OCI-LY7 (cell line): ENCODE measurements at regions not wholly inside any gene's neighbourhood (a gene's known extent, or its start where the extent isn't known, plus 50 kb on each side); places are given as distances from the start of the nearest gene placed in this dataset.

ENCODE experiments used
- BruUV-seq: library from RNA; stranded (reverse); fragments of 400-500 nt; replicated peaks from 2 replicates; lab custom pipeline; 2021; lab: Mats Ljungman, UMichigan
- CTCF ChIA-PET: fragments of 300-600 bp; sonication (Branson Sonifier 250); formaldehyde crosslinking; loops from one replicate; lab custom pipeline; 2022; ENCODE audit warnings: antibody characterized with exemption; ENCODE audit not compliant: unreplicated experiment; lab: Charles Lee
- POLR2A ChIA-PET: fragments of 300-600 bp; sonication (Branson Sonifier 250); formaldehyde crosslinking; loops from one replicate; lab custom pipeline; 2022; ENCODE audit warnings: antibody characterized with exemption; lab: Charles Lee
- DNase-seq: peaks from one replicate; pipeline ENCODE4 v3.0.0-alpha.2; 2015; ENCODE audit warnings: low spot score
- H2AFZ ChIP-seq: fragments of 200-600 bp; sonication (generic), shearing (Covaris generic); 2 replicates; pipeline ENCODE4 v1.6.1; 2014; ENCODE audit warnings: mild to moderate bottlenecking, antibody characterized with exemption, low read length, moderate library complexity
- H3K27ac ChIP-seq: fragments of 200-600 bp; sonication (generic); 2 replicates; pipeline ENCODE4 v1.5.1; 2014; ENCODE audit warnings: mixed run types, low read depth, mild to moderate bottlenecking, moderate library complexity, low read length, inconsistent platforms; ENCODE audit not compliant: poor library complexity, severe bottlenecking
- H3K36me3 ChIP-seq: fragments of 200-600 bp; sonication (generic); 2 replicates; pipeline ENCODE4 v1.6.1; 2014; ENCODE audit warnings: mild to moderate bottlenecking, antibody characterized with exemption, low read length, moderate library complexity, mixed read lengths; ENCODE audit not compliant: insufficient read depth
- H3K4me1 ChIP-seq: fragments of 200-600 bp; sonication (generic); 2 replicates; pipeline ENCODE4 v1.5.1; 2014; ENCODE audit warnings: mild to moderate bottlenecking, low read length; ENCODE audit not compliant: insufficient read depth, poor library complexity, severe bottlenecking
- H3K4me2 ChIP-seq: fragments of 200-600 bp; sonication (generic); 2 replicates; pipeline ENCODE4 v1.6.1; 2014; ENCODE audit warnings: mild to moderate bottlenecking, low read length
- H3K4me3 ChIP-seq: fragments of 200-600 bp; sonication (generic); 2 replicates; pipeline ENCODE4 v1.5.1; 2014; ENCODE audit warnings: mild to moderate bottlenecking, low read depth, low read length; ENCODE audit not compliant: poor library complexity, severe bottlenecking
- H3K79me2 ChIP-seq: fragments of 200-600 bp; sonication (generic); 2 replicates; pipeline ENCODE4 v1.6.1; 2016; ENCODE audit warnings: low read depth, mild to moderate bottlenecking, low read length, moderate library complexity, mixed read lengths; ENCODE audit not compliant: insufficient read depth
- H3K9me2 ChIP-seq: fragments of 200-600 bp; sonication (generic); 2 replicates; pipeline ENCODE4 v1.6.1; 2016; ENCODE audit warnings: mild to moderate bottlenecking, low read length, mixed read lengths; ENCODE audit not compliant: insufficient read depth
- H3K9me3 ChIP-seq: fragments of 200-600 bp; sonication (generic); 2 replicates; pipeline ENCODE4 v1.6.1; 2014; ENCODE audit warnings: mild to moderate bottlenecking, mixed run types, low read length, mixed read lengths
- H4K20me1 ChIP-seq: fragments of 200-600 bp; sonication (generic); 2 replicates; pipeline ENCODE4 v1.6.1; 2014; ENCODE audit warnings: mild to moderate bottlenecking, antibody characterized with exemption, low read length, moderate library complexity, mixed read lengths; ENCODE audit not compliant: insufficient read depth
- EZH2phosphoT487 ChIP-seq: fragments of 200-600 bp; sonication (generic); IDR thresholded peaks from 2 replicates; pipeline ENCODE4 v1.6.1; 2018; ENCODE audit warnings: low read depth, borderline replicate concordance, mild to moderate bottlenecking, mixed run types, antibody characterized with exemption, low read length, moderate library complexity, mixed read lengths
- intact Hi-C: fragments of 100-400 bp; cut with micrococcal nuclease; formaldehyde crosslinking; loops from one replicate; pipeline ENCODE4 v1.10.0; 2022; ENCODE audit not compliant: unreplicated experiment
- TF ChIP-seq, protein P1 (sequence below): fragments of 200-600 bp; sonication (generic); conservative IDR thresholded peaks from 2 replicates; pipeline ENCODE4 v1.5.1; 2014; ENCODE audit warnings: mild to moderate bottlenecking, antibody characterized with exemption, low read length, moderate library complexity, mixed read lengths

DNA sequence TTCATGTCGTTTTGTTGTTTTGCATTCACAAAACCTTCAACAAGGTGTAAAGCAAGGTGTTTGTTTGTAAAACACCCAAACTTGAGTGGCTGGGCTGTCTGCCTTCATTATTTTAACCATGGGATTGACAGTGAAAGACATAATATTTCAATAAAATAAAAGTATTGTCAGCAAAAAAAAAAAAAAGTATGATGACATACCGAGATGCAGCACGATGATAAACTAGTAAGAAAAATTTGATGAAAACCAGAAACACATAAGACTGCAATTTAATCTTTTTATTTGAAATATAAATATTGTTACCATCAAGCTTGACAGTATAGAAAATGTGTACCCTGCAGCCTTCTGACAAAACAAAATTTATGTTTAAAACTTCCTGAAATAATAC is 419.3 kb upstream of the DYNLRB2 start:
- no TSS peak for BruUV-seq
- Histone ChIP-seq H3K9me3 (no peaks in the 10 kb centered on the region), H3K79me2 (no peaks in the 10 kb centered on the region), H3K36me3 (no peaks in the 10 kb centered on the region), H3K4me3 (no peak overlapping the region), H3K9me2 (no peaks in the 10 kb centered on the region), H3K4me2 (no peak overlapping the region), H3K4me1 (no peaks in the 10 kb centered on the region), H2AFZ (no peak overlapping the region), H3K27ac (no peak overlapping the region), H4K20me1 (no peaks in the 10 kb centered on the region)
- TF ChIP-seq, protein P1, sequence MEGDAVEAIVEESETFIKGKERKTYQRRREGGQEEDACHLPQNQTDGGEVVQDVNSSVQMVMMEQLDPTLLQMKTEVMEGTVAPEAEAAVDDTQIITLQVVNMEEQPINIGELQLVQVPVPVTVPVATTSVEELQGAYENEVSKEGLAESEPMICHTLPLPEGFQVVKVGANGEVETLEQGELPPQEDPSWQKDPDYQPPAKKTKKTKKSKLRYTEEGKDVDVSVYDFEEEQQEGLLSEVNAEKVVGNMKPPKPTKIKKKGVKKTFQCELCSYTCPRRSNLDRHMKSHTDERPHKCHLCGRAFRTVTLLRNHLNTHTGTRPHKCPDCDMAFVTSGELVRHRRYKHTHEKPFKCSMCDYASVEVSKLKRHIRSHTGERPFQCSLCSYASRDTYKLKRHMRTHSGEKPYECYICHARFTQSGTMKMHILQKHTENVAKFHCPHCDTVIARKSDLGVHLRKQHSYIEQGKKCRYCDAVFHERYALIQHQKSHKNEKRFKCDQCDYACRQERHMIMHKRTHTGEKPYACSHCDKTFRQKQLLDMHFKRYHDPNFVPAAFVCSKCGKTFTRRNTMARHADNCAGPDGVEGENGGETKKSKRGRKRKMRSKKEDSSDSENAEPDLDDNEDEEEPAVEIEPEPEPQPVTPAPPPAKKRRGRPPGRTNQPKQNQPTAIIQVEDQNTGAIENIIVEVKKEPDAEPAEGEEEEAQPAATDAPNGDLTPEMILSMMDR, result no peak
- no peak for TF ChIP-seq EZH2phosphoT487
- intact Hi-C loops, result no loop called here
- ChIA-PET CTCF (no interaction called here), POLR2A (interaction anchor here (0.6 to 0.7 kb wide), 3 partner anchors 65 to 589 kb away, joined by 3 to 4 read pairs (median 3); no protein-coding TSS in a partner anchor)
- DNase-seq, result no peak

DNA sequence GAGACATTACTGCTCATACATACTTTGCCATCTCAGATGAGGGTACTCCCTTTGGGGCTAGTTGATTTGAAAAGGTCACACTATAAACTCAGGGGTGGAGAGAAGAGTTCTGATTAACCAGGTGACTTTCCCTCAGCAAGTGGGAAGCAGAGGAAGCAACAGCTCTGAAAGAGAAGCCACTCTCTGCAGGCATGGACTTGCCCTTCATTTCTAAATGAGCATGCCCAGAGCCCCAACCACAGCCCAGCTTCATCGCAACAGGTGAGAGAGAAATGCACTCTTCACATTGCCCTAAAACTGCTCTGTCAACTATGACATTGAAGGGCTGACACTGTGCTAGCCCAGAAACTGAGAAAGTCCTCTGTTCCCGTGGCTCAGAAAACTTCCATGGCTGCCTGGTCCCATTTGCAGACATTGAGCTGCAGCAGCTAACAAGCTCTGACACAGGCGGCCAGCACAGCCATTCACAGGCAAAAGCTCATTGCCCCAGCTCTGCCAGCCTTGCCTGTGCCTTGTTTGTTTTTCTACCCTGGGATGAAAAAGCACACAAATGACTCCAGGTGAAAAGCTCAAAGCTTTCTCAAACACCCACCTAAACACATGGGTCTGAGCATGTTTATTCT is 419.8 kb upstream of the DYNLRB2 start:
- Histone ChIP-seq H3K4me1 (no peaks in the 10 kb centered on the region), H3K4me3 (no peak overlapping the region), H4K20me1 (no peaks in the 10 kb centered on the region), H3K27ac (no peak overlapping the region), H3K4me2 (no peak overlapping the region), H2AFZ (no peak overlapping the region), H3K9me2 (no peaks in the 10 kb centered on the region), H3K9me3 (no peaks in the 10 kb centered on the region), H3K36me3 (no peaks in the 10 kb centered on the region), H3K79me2 (no peaks in the 10 kb centered on the region)
- TF ChIP-seq, protein P1, result no peak
- no peak for TF ChIP-seq EZH2phosphoT487
- ChIA-PET CTCF (no interaction called here), POLR2A (no interaction called here)
- no TSS peak for BruUV-seq
- intact Hi-C loops, result no loop called here
- no peak for DNase-seq

GRCh38 chr16:80117556-80118130 is 423.1 kb upstream of the DYNLRB2 start:
- H3K79me2 ChIP-seq, result no peaks in the 10 kb centered on the region
- DNase-seq, result no peak
- H3K4me1 ChIP-seq, result no peaks in the 10 kb centered on the region
- no peaks in the 10 kb centered on the region for H3K9me3 ChIP-seq
- no peak for TF ChIP-seq EZH2phosphoT487
- TF ChIP-seq, protein P1, result no peak
- ChIA-PET CTCF (no interaction called here), POLR2A (no interaction called here)
- H4K20me1 ChIP-seq, result no peaks in the 10 kb centered on the region
- no peaks in the 10 kb centered on the region for H3K36me3 ChIP-seq
- no peak overlapping the region for H3K27ac ChIP-seq
- no peaks in the 10 kb centered on the region for H3K9me2 ChIP-seq
- H3K4me2 ChIP-seq, result no peak overlapping the region
- intact Hi-C loops, result no loop called here
- no TSS peak for BruUV-seq
- H2AFZ ChIP-seq, result no peak overlapping the region
- H3K4me3 ChIP-seq, result no peak overlapping the region
